SJSA1 (cell line): ENCODE measurements at regions not wholly inside any gene's neighbourhood (a gene's known extent, or its start where the extent isn't known, plus 50 kb on each side); places are given as distances from the start of the nearest gene placed in this dataset.
"Not testable (repeated sequence)": the region's sequence is repeated elsewhere in the genome, so short reads cannot be mapped to it uniquely, and the experiment has no call there.

ENCODE experiments used
- DNase-seq, 2 experiments: peaks; one replicate each; pipeline ENCODE4 v3.0.0-alpha.2; 2015 to 2020; ENCODE audit warnings: low spot score in 2 of 2, low read depth in 1 of 2
- H3K27ac ChIP-seq: fragments of 250-450 bp; sonication (Bioruptor Pico); 2 replicates; pipeline ENCODE4 v1.5.1; 2020; ENCODE audit warnings: mild to moderate bottlenecking, moderate library complexity
- H3K27me3 ChIP-seq: fragments of 250-450 bp; sonication (Bioruptor Pico); replicated peaks from 2 replicates; pipeline ENCODE4 v1.5.1; 2020; ENCODE audit warnings: mild to moderate bottlenecking, moderate library complexity
- H3K36me3 ChIP-seq: fragments of 250-450 bp; sonication (Bioruptor Pico); 2 replicates; pipeline ENCODE4 v1.5.1; 2020; ENCODE audit warnings: mild to moderate bottlenecking
- H3K4me1 ChIP-seq: fragments of 250-450 bp; sonication (Bioruptor Pico); replicated peaks from 2 replicates; pipeline ENCODE4 v1.6.1; 2021; ENCODE audit warnings: mild to moderate bottlenecking
- H3K4me3 ChIP-seq: fragments of 250-450 bp; sonication (Bioruptor Pico); 2 replicates; pipeline ENCODE4 v1.5.1; 2020; ENCODE audit warnings: mild to moderate bottlenecking
- H3K9me3 ChIP-seq: fragments of 250-450 bp; sonication (Bioruptor Pico); replicated peaks from 2 replicates; pipeline ENCODE4 v1.5.1; 2020; ENCODE audit warnings: mild to moderate bottlenecking

DNA sequence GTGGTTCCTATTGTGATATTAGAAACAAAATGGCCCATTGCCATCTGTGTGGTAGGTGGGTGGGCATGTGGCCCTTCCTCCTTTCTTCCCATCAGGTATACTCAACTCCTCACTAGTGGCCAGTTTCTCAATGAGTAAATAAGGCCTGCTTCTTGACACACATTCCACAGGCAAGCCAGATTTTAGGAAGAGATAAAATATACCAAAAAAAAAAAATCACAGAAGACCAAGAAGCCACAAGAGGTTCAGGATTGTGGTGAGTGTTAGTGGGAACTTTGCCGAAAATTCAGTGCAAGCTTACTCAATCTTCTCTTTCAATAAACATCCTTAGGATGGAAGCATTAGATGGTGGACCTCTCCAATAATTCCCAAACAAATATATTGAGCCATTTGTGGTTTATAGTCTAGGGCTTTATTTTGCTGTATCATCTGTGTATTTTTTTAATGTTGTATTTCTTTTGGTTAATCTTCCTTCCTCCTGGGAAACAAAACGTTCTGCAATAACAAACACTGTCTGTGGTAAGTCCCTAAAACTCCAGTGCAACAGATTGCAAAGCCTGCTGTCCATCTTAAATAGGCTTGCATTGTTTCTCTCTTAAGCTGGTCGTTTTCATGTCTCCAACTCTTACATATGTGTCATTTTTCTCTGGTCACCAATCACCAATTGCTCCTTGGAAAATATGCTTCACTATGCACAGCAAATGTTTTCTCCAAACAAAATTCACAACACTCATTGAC lies 289.9 kb upstream of the KITLG start:
- DNase-seq = no peak
- H3K27ac ChIP-seq = no peak overlapping the region
- no peaks in the 10 kb centered on the region for H3K9me3 ChIP-seq
- H3K4me1 ChIP-seq = no peaks in the 10 kb centered on the region
- no peaks in the 10 kb centered on the region for H3K27me3 ChIP-seq
- no peak overlapping the region for H3K4me3 ChIP-seq
- no peaks in the 10 kb centered on the region for H3K36me3 ChIP-seq

DNA sequence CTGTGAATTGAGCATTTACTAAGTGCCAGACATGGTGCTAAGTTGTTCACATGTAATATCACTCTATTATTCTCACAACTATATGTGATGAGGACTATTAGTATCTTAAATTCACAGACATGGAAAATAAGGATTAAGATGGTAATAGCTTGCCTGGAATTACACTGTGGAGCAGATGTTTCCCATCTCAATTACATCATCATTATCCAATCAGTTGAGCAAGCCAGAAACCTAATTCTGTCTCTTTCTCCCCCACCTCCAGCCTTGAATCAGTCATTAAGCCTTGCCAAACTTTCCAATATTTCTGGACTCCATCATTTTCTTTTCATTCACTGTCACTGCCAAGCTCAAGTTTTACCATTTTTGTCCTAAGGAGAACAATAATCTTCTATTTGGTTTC lies 287.8 kb upstream of the KITLG start:
- DNase-seq = no peak
- H3K36me3 ChIP-seq = no peaks in the 10 kb centered on the region
- H3K27ac ChIP-seq = no peak overlapping the region
- H3K4me3 ChIP-seq = no peak overlapping the region
- H3K9me3 ChIP-seq = no peaks in the 10 kb centered on the region
- no peaks in the 10 kb centered on the region for H3K4me1 ChIP-seq
- H3K27me3 ChIP-seq = no peaks in the 10 kb centered on the region

DNA sequence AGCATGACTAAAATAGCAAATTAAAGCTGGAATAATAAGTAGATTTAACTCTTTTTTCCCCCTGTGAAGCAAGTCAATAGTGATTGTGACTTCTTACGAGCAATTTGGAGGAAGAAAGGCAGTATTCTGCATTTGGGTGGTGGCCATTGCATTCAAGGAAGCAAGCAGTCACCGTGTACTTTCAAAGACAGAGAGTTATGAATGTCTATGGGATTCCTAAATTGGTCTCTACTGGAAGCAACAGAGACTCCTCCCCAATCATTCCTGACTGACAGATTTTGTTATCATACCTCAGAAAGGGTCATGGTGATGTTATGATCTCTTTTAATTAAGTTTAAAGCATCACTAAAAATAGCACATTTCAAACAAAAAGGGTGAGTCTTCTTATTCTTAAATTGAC lies 287.2 kb upstream of the KITLG start:
- Histone ChIP-seq H3K27me3 (no peaks in the 10 kb centered on the region), H3K4me3 (no peak overlapping the region), H3K4me1 (no peaks in the 10 kb centered on the region), H3K9me3 (no peaks in the 10 kb centered on the region), H3K36me3 (no peaks in the 10 kb centered on the region), H3K27ac (no peak overlapping the region)
- DNase-seq = no peak

GRCh38 chr12:88866881-88867280 lies 286.6 kb upstream of the KITLG start:
- H3K4me3 ChIP-seq = no peak overlapping the region
- H3K4me1 ChIP-seq = no peaks in the 10 kb centered on the region
- H3K36me3 ChIP-seq = no peaks in the 10 kb centered on the region
- H3K27ac ChIP-seq = no peak overlapping the region
- no peaks in the 10 kb centered on the region for H3K9me3 ChIP-seq
- H3K27me3 ChIP-seq = no peaks in the 10 kb centered on the region
- DNase-seq = no peak

- DNase-seq = no peak
- no peaks in the 10 kb centered on the region for H3K4me1 ChIP-seq
- H3K9me3 ChIP-seq = no peaks in the 10 kb centered on the region
- H3K36me3 ChIP-seq = no peaks in the 10 kb centered on the region
- H3K27ac ChIP-seq = no peak overlapping the region
- H3K27me3 ChIP-seq = no peaks in the 10 kb centered on the region
- no peak overlapping the region for H3K4me3 ChIP-seq
Measured at GRCh38 chr12:88865537-88865936, 285.3 kb upstream of the KITLG start.

DNA sequence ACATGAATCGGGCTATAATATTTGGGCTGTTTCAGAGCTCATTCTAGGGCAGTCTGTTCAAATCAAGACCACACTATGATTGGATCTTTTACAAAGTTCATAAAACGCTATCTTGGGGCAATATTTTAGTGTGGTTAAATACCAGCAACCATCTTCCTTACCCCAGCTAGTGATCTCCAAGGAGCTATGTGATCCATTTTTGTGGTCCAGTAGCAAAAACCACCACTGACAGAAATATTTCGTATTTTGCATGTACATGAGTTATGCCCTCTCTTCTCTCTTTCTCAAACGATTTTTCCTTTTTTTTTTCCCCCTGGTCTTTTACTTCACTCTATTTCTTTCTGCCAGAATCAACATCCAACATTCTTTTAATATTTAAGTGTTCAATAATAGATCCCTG lies 280.6 kb upstream of the KITLG start:
- H3K9me3 ChIP-seq = no peaks in the 10 kb centered on the region
- H3K4me1 ChIP-seq = no peaks in the 10 kb centered on the region
- H3K36me3 ChIP-seq = no peaks in the 10 kb centered on the region
- no peak overlapping the region for H3K4me3 ChIP-seq
- no peak overlapping the region for H3K27ac ChIP-seq
- no peaks in the 10 kb centered on the region for H3K27me3 ChIP-seq
- no peak for DNase-seq

GRCh38 chr12:88856201-88856600 lies 275.9 kb upstream of the KITLG start:
- Histone ChIP-seq H3K36me3 (no peaks in the 10 kb centered on the region), H3K4me1 (no peaks in the 10 kb centered on the region), H3K4me3 (no peak overlapping the region), H3K27ac (no peak overlapping the region), H3K9me3 (no peaks in the 10 kb centered on the region), H3K27me3 (no peaks in the 10 kb centered on the region)
- DNase-seq = no peak

DNA sequence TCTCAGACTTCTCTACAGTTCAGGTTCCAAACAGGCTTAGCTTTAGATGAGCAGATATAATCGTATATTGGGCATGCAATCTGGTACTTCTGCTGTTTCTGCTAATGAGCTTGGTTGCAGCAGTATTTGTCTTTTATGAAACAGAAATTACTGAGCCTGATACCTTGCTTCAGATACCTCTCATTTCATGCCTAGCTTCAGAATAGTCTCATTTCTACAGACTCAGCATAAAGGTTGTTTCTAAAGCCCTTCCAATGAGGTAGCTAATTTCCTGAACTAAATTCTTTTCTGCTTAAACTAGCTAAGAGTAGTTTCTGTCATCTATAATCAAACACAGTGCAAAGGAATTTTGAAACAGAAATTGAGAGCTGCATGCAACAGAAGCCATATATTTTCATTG lies 275.0 kb upstream of the KITLG start:
- H3K4me3 ChIP-seq = no peak overlapping the region
- no peak overlapping the region for H3K27ac ChIP-seq
- H3K9me3 ChIP-seq = no peaks in the 10 kb centered on the region
- H3K4me1 ChIP-seq = no peaks in the 10 kb centered on the region
- no peaks in the 10 kb centered on the region for H3K27me3 ChIP-seq
- no peak for DNase-seq
- H3K36me3 ChIP-seq = no peaks in the 10 kb centered on the region

DNA sequence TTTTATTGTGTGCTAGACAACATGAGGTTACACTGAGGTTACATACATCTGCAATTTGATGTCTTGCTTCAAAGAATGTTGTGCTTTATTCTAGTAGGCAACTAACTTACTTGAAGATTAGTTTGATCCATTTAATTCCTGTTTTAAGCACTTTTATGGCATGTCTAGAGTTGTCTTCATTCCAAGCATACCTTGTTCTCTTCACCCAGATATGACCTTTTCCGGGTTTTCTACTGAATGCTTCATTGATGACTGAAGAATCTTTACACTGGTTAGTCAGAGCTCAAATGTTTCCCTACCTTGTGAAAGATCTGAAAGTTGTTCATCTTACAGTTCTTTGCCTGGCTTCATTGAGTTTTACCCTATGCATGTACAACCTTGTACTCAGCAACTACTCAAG lies 274.0 kb upstream of the KITLG start:
- no peak for DNase-seq
- no peaks in the 10 kb centered on the region for H3K9me3 ChIP-seq
- no peak overlapping the region for H3K4me3 ChIP-seq
- H3K27me3 ChIP-seq = no peaks in the 10 kb centered on the region
- no peaks in the 10 kb centered on the region for H3K4me1 ChIP-seq
- H3K36me3 ChIP-seq = no peaks in the 10 kb centered on the region
- no peak overlapping the region for H3K27ac ChIP-seq

DNA sequence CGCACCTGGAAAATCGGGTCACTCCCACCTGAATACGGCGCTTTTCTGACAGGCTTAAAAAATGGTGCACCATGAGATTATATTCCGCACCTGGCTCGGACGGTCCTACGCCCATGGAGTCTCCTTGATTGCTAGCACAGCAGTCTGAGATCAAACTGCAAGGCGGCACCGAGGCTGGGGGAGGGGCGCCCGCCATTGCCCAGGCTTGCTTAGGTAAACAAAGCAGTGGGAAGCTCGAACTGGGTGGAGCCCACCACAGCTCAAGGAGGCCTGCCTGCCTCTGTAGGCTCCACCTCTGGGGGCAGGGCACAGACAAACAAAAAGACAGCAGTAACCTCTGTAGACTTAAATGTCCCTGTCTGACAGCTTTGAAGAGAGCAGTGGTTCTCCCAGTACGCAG lies 267.0 kb upstream of the KITLG start:
- H3K4me3 ChIP-seq, H3K36me3 ChIP-seq: not testable (repeated sequence)

GRCh38 chr12:88844426-88844825 lies 264.2 kb upstream of the KITLG start:
- H3K9me3 ChIP-seq = no peaks in the 10 kb centered on the region; the same call in 1 of the 2 replicates
- no peaks in the 10 kb centered on the region for H3K36me3 ChIP-seq
- no peak overlapping the region for H3K27ac ChIP-seq
- no peaks in the 10 kb centered on the region for H3K4me1 ChIP-seq
- no peaks in the 10 kb centered on the region for H3K27me3 ChIP-seq
- H3K4me3 ChIP-seq = no peak overlapping the region
- no peak for DNase-seq

More for the DNA sequence above, 267.0 kb upstream of the KITLG start:
- not testable (repeated sequence) for H3K4me1 ChIP-seq, H3K27me3 ChIP-seq, H3K9me3 ChIP-seq, DNase-seq, H3K27ac ChIP-seq

DNA sequence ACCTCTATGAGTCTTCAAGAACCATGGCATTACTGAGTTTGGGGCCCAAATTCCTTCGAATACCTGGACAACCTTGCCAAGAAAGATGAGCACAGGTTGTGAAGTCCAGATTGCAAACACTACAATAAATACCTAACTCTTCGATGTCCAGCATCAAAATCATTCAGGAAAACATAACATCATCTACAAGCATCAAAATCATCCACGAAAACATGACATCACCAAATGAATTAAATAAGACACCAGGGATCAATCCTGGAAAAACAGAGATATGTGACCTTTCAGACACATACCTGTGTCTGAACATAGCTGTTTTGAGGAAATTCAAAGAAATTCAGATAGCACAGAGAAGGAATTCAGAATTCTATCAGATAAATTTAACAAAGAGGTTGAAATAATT lies 262.0 kb upstream of the KITLG start:
- Histone ChIP-seq H3K36me3 (no peaks in the 10 kb centered on the region), H3K27me3 (no peaks in the 10 kb centered on the region), H3K9me3 (no peaks in the 10 kb centered on the region; the same call in 1 of the 2 replicates), H3K4me3 (no peak overlapping the region), H3K27ac (no peak overlapping the region), H3K4me1 (no peaks in the 10 kb centered on the region)
- no peak for DNase-seq

- no peak overlapping the region for H3K27ac ChIP-seq
- H3K36me3 ChIP-seq = no peaks in the 10 kb centered on the region
- no peaks in the 10 kb centered on the region for H3K9me3 ChIP-seq
- H3K4me3 ChIP-seq = no peak overlapping the region
- no peak for DNase-seq
- no peaks in the 10 kb centered on the region for H3K4me1 ChIP-seq
- H3K27me3 ChIP-seq = no peaks in the 10 kb centered on the region
Measured at GRCh38 chr12:88839486-88839885, 259.2 kb upstream of the KITLG start.

DNA sequence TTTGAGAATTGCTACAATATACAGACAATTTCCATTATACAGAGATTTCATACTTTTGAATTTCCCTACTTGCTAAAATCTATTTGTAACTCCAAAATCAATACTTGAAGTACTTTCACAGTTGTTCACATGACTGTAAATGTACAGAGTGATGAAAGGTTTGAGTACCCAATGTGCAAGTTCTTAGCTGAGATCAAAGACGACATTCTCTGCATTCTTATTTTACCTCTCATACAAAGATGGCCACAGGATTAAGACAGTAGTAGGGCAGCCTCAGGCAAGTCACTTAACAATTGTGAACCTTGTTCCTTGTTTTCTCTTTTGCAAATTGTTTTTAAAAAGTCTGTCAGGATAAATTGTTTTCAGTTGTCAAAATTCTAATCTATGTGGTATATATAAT lies 255.9 kb upstream of the KITLG start:
- Histone ChIP-seq H3K4me3 (no peak overlapping the region), H3K36me3 (no peaks in the 10 kb centered on the region), H3K27ac (no peak overlapping the region), H3K27me3 (no peaks in the 10 kb centered on the region), H3K9me3 (no peaks in the 10 kb centered on the region), H3K4me1 (no peaks in the 10 kb centered on the region)
- no peak for DNase-seq

DNA sequence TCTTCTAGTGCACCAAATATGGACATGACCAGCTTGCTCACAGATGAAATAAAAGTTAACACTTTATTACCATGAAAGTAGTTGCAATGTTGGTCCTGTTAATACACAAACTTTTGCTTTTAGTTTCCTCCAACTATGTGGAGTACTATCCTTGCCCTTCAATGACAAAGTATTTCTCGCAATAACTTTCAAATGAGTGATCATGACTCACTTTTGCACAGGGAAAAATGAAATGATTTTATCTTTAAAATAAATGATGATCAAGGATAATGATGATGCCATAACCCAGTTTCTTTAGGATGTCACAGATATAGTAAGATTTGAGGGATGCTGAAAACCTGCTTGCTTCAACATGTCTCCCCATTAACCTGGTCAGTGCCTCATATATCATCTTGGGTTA lies 254.0 kb upstream of the KITLG start:
- H3K4me3 ChIP-seq = no peak overlapping the region
- H3K4me1 ChIP-seq = no peaks in the 10 kb centered on the region
- H3K9me3 ChIP-seq = no peaks in the 10 kb centered on the region
- H3K27me3 ChIP-seq = no peaks in the 10 kb centered on the region
- H3K36me3 ChIP-seq = no peaks in the 10 kb centered on the region
- no peak overlapping the region for H3K27ac ChIP-seq
- no peak for DNase-seq
